ENCODE measurements at regions not wholly inside any gene's neighbourhood (a gene's known extent, or its start where the extent isn't known, plus 50 kb on each side); places are given as distances from the start of the nearest gene placed in this dataset.
"Not testable (repeated sequence)": the region's sequence is repeated elsewhere in the genome, so short reads cannot be mapped to it uniquely, and the experiment has no call there.

DNA sequence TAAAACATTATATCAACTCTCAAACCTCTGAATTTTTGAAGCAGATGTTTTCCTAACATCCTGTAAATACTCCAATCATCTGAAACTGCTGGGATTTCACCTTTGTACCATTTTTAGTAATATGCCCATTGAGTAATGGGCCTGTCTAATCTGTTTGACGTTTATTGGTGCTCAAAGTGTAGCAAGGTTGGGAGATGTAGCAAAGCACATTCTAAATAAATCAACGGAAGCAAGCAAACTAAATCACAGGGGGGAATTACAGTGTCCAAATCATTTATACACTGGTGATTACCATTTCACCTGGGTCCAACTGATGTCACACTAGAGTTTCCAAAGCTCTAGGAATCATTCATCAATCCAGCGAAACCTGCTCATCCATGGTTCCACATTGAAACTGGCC, 518.7 kb upstream of the TBL1XR1 start:
- intact Hi-C loops (cut with micrococcal nuclease), result no loop called here
- H3K27me3 ChIP-seq (ENCODE audit: control insufficient read depth in 2 of 2, insufficient read depth in 2 of 2, low read length in 2 of 2), result no peaks in the 10 kb centered on the region
- no peak for FAIRE-seq

GRCh38 chr3:177720927-177721326, 523.6 kb upstream of the TBL1XR1 start:
- not testable (repeated sequence) for BruUV-seq (replicated peaks); DNase-seq (ENCODE audit: low read depth, low spot score); FAIRE-seq

More for the DNA sequence above, 518.7 kb upstream of the TBL1XR1 start:
- no peak overlapping the region for H2AFZ ChIP-seq (ENCODE audit: low read depth, low read length)
- no peak overlapping the region for H3K4me2 ChIP-seq (ENCODE audit: insufficient read depth, low read length)
- CTCF ChIA-PET, result no interaction called here
- no peak for DNase-seq (ENCODE audit: low read depth, low spot score)
- no TSS peak for BruUV-seq (replicated peaks)
- H3K9me1 ChIP-seq (replicated peaks; ENCODE audit: control insufficient read depth, extremely low read depth, insufficient read depth, low read length), result no peaks in the 10 kb centered on the region
- no peaks in the 10 kb centered on the region for H4K20me1 ChIP-seq (replicated peaks; ENCODE audit: control insufficient read depth, extremely low read depth, insufficient read depth, low read length)
- H3K4me1 ChIP-seq (ENCODE audit: control insufficient read depth, extremely low read depth, insufficient read depth, low read length), result no peaks in the 10 kb centered on the region
- POLR2A ChIA-PET, result no interaction called here
- H3K79me2 ChIP-seq (ENCODE audit: control insufficient read depth, insufficient read depth, low read length), result no peaks in the 10 kb centered on the region
- TF ChIP-seq, protein P1, sequence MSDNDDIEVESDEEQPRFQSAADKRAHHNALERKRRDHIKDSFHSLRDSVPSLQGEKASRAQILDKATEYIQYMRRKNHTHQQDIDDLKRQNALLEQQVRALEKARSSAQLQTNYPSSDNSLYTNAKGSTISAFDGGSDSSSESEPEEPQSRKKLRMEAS (IDR thresholded peaks at IDR 0.05; ENCODE audit: insufficient read depth, insufficient read length), result no peak
- no peak for TF ChIP-seq POLR2AphosphoS5 (IDR thresholded peaks at IDR 0.05; ENCODE audit: insufficient read depth, low read depth, low read length)
- no peak for TF ChIP-seq GATA2 (IDR thresholded peaks at IDR 0.05; ENCODE audit: insufficient read depth, insufficient read length, low read depth, low read length)
- TF ChIP-seq POLR2A (IDR thresholded peaks at IDR 0.05; ENCODE audit: low read depth, low read length), result no peak
- TF ChIP-seq MYC (IDR thresholded peaks at IDR 0.05; ENCODE audit: low read depth, low read length), result no peak
- TF ChIP-seq EZH2 (IDR thresholded peaks at IDR 0.05; ENCODE audit: borderline replicate concordance, low read depth, low read length, severe bottlenecking), result no peak
- no peaks in the 10 kb centered on the region for H3K36me3 ChIP-seq (ENCODE audit: control insufficient read depth in 2 of 2, extremely low read depth in 1 of 2, insufficient read depth in 2 of 2, low read length in 2 of 2)
- H3K4me3 ChIP-seq (replicated peaks in 1 of 3; ENCODE audit: insufficient read depth in 1 of 3, low read depth in 1 of 3, low read length in 3 of 3), result no peak overlapping the region
- H3K9me3 ChIP-seq (replicated peaks; ENCODE audit: control insufficient read depth, insufficient read depth, low read length), result no peaks in the 10 kb centered on the region
- no peak overlapping the region for H3K9ac ChIP-seq (replicated peaks; ENCODE audit: extremely low read depth, insufficient read depth, low read length)
- H3K27ac ChIP-seq (ENCODE audit: insufficient read depth, low read depth, low read length), result no peak overlapping the region
- dilution Hi-C loops (cut with MboI; ENCODE audit: extremely low pct_ligation_motif_present, low sequenced_read_pairs), result no loop called here

More at GRCh38 chr3:177720927-177721326, 523.6 kb upstream of the TBL1XR1 start:
- H3K4me1 ChIP-seq (ENCODE audit: control insufficient read depth, extremely low read depth, insufficient read depth, low read length), result peaks cover 10% of the 10 kb centered on the region
- H3K27me3 ChIP-seq (ENCODE audit: control insufficient read depth in 2 of 2, insufficient read depth in 2 of 2, low read length in 2 of 2); H3K36me3 ChIP-seq (ENCODE audit: control insufficient read depth in 2 of 2, extremely low read depth in 1 of 2, insufficient read depth in 2 of 2, low read length in 2 of 2); H3K9me3 ChIP-seq (replicated peaks; ENCODE audit: control insufficient read depth, insufficient read depth, low read length); H3K9me1 ChIP-seq (replicated peaks; ENCODE audit: control insufficient read depth, extremely low read depth, insufficient read depth, low read length); H3K27ac ChIP-seq (ENCODE audit: insufficient read depth, low read depth, low read length); H3K79me2 ChIP-seq (ENCODE audit: control insufficient read depth, insufficient read depth, low read length); H3K4me2 ChIP-seq (ENCODE audit: insufficient read depth, low read length); H2AFZ ChIP-seq (ENCODE audit: low read depth, low read length); H4K20me1 ChIP-seq (replicated peaks; ENCODE audit: control insufficient read depth, extremely low read depth, insufficient read depth, low read length); POLR2A ChIA-PET; H3K9ac ChIP-seq (replicated peaks; ENCODE audit: extremely low read depth, insufficient read depth, low read length); CTCF ChIA-PET; dilution Hi-C loops (cut with MboI; ENCODE audit: extremely low pct_ligation_motif_present, low sequenced_read_pairs); H3K4me3 ChIP-seq (replicated peaks in 1 of 3; ENCODE audit: insufficient read depth in 1 of 3, low read depth in 1 of 3, low read length in 3 of 3); intact Hi-C loops (cut with micrococcal nuclease): not testable (repeated sequence)
